GM20000 (cell line): ENCODE measurements at regions not wholly inside any gene's neighbourhood (a gene's known extent, or its start where the extent isn't known, plus 50 kb on each side); places are given as distances from the start of the nearest gene placed in this dataset.

Source experiments
- DNase-seq: peaks from one replicate; pipeline ENCODE4 v3.0.0; 2012; ENCODE audit warnings: low spot score
- CTCF ChIP-seq: IDR thresholded peaks from 2 replicates; pipeline ENCODE4 v1.5.1; 2012; ENCODE audit warnings: mild to moderate bottlenecking, control low read depth; ENCODE audit errors: extremely low read depth, missing control alignments

DNA sequence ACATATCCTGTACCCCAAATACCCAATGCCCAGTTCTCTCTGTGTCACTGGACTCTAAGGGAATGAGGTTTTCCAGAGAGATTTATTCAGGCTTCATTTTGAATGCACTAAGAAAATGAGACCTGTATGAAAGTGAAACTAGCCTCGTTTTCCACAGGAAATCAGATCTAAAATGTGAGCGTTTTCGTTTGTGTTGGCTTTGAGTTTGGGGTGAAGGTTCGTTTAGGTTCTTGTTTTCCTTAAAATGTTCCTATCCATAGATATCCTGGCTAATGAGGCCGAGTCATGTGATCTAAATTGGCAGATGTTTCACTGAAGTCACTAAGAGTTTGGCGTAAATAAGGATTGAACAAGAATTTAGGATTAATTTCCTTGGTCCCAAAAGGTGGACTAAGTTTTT lies 90.9 kb upstream of the BMPER start:
- no peak for TF ChIP-seq CTCF
- DNase-seq, result no peak

GRCh38 chr7:33814936-33815335 lies 90.4 kb upstream of the BMPER start:
- DNase-seq, result no peak
- TF ChIP-seq CTCF, result no peak

GRCh38 chr7:33815336-33815735 lies 90.0 kb upstream of the BMPER start:
- DNase-seq, result no peak

GRCh38 chr7:33816106-33816505 lies 89.2 kb upstream of the BMPER start:
- no peak for TF ChIP-seq CTCF
- DNase-seq, result no peak

More at GRCh38 chr7:33815336-33815735, 90.0 kb upstream of the BMPER start:
- TF ChIP-seq CTCF, result no peak

- no peak for DNase-seq
- TF ChIP-seq CTCF, result no peak
Measured at GRCh38 chr7:33819658-33820057, 85.7 kb upstream of the BMPER start.

DNA sequence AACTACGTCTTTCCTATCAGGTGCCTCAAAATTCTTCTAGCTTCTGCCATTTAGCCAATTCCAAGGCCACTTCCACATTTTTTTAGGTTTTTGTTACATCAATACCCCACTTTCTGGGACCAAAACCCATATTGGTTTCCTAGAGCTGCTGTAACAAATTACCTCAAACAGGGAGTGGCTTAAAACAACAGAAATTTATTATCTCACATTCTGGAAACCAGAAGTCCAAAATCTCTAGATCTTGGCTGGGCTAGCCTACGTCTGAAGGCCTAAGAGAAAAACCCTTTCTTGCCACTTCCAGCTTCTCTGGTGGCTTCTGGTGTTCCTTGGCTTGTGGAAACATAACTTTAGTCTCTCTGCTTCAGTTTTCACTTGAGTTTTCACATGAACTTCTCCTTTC lies 85.1 kb upstream of the BMPER start:
- DNase-seq, result no peak
- TF ChIP-seq CTCF, result no peak

- no peak for DNase-seq
- no peak for TF ChIP-seq CTCF
Measured at GRCh38 chr7:33821970-33822369, 83.4 kb upstream of the BMPER start.
